ENCODE measurements at regions not wholly inside any gene's neighbourhood (a gene's known extent, or its start where the extent isn't known, plus 50 kb on each side); places are given as distances from the start of the nearest gene placed in this dataset.

DNA sequence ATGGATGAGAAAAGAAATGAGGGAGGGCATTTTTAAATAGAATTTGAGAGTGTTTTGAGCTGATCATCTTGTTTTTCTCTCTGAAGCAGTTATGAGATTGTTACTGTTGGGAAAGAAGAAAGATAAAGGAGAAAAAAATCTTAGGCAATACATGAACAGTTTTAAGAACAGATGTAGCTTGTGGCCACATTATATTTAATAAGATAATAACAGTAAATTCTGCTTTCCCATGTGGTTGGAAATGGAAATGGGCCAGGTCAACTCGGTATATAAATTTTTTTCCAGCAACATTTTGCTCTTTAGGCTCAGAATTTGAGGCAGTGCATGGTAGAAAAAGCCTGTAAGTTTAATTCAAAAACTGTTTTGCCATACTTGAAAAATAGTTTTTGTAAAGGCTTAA lies 118.7 kb downstream of the POSTN start:
- TF ChIP-seq, protein P1, sequence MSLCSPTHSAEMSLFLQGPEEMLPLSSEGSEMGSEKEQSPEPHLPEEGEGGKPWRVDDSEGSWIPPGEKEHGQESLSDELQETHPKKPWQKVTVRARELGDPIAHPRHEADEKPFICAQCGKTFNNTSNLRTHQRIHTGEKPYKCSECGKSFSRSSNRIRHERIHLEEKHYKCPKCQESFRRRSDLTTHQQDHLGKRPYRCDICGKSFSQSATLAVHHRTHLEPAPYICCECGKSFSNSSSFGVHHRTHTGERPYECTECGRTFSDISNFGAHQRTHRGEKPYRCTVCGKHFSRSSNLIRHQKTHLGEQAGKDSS (CRISPR knock-in tag; IDR thresholded peaks at IDR 0.05; ENCODE audit: borderline replicate concordance, low read depth): no peak
- TF ChIP-seq, protein P2, sequence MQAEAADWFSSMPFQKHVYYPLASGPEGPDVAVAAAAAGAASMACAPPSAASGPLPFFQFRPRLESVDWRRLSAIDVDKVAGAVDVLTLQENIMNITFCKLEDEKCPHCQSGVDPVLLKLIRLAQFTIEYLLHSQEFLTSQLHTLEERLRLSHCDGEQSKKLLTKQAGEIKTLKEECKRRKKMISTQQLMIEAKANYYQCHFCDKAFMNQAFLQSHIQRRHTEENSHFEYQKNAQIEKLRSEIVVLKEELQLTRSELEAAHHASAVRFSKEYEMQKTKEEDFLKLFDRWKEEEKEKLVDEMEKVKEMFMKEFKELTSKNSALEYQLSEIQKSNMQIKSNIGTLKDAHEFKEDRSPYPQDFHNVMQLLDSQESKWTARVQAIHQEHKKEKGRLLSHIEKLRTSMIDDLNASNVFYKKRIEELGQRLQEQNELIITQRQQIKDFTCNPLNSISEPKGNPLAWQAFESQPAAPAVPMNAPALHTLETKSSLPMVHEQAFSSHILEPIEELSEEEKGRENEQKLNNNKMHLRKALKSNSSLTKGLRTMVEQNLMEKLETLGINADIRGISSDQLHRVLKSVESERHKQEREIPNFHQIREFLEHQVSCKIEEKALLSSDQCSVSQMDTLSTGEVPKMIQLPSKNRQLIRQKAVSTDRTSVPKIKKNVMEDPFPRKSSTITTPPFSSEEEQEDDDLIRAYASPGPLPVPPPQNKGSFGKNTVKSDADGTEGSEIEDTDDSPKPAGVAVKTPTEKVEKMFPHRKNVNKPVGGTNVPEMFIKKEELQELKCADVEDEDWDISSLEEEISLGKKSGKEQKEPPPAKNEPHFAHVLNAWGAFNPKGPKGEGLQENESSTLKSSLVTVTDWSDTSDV (CRISPR knock-in tag; IDR thresholded peaks at IDR 0.05): no peak
- TF ChIP-seq ZNF207 (IDR thresholded peaks at IDR 0.05; ENCODE audit: borderline replicate concordance): no peak
- no peak for TF ChIP-seq TCF12 (IDR thresholded peaks at IDR 0.05)
- TF ChIP-seq TCF12 (CRISPR knock-in tag; IDR thresholded peaks at IDR 0.05): no peak
- TF ChIP-seq RFX1 (IDR thresholded peaks at IDR 0.05): no peak
- no peak for TF ChIP-seq TAF15 (IDR thresholded peaks at IDR 0.05; ENCODE audit: low read depth, low read length, poor library complexity, severe bottlenecking)
- no peak for TF ChIP-seq RNF2 (conservative IDR thresholded peaks at IDR 0.05; ENCODE audit: low read depth)
- TF ChIP-seq, protein P3, sequence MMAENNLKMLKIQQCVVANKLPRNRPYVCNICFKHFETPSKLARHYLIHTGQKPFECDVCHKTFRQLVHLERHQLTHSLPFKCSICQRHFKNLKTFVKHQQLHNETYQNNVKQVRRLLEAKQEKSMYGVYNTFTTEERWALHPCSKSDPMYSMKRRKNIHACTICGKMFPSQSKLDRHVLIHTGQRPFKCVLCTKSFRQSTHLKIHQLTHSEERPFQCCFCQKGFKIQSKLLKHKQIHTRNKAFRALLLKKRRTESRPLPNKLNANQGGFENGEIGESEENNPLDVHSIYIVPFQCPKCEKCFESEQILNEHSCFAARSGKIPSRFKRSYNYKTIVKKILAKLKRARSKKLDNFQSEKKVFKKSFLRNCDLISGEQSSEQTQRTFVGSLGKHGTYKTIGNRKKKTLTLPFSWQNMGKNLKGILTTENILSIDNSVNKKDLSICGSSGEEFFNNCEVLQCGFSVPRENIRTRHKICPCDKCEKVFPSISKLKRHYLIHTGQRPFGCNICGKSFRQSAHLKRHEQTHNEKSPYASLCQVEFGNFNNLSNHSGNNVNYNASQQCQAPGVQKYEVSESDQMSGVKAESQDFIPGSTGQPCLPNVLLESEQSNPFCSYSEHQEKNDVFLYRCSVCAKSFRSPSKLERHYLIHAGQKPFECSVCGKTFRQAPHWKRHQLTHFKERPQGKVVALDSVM (CRISPR knock-in tag; IDR thresholded peaks at IDR 0.05): no peak
- no peak for TF ChIP-seq GZF1 (CRISPR knock-in tag; IDR thresholded peaks at IDR 0.05)
- TF ChIP-seq, protein P4, sequence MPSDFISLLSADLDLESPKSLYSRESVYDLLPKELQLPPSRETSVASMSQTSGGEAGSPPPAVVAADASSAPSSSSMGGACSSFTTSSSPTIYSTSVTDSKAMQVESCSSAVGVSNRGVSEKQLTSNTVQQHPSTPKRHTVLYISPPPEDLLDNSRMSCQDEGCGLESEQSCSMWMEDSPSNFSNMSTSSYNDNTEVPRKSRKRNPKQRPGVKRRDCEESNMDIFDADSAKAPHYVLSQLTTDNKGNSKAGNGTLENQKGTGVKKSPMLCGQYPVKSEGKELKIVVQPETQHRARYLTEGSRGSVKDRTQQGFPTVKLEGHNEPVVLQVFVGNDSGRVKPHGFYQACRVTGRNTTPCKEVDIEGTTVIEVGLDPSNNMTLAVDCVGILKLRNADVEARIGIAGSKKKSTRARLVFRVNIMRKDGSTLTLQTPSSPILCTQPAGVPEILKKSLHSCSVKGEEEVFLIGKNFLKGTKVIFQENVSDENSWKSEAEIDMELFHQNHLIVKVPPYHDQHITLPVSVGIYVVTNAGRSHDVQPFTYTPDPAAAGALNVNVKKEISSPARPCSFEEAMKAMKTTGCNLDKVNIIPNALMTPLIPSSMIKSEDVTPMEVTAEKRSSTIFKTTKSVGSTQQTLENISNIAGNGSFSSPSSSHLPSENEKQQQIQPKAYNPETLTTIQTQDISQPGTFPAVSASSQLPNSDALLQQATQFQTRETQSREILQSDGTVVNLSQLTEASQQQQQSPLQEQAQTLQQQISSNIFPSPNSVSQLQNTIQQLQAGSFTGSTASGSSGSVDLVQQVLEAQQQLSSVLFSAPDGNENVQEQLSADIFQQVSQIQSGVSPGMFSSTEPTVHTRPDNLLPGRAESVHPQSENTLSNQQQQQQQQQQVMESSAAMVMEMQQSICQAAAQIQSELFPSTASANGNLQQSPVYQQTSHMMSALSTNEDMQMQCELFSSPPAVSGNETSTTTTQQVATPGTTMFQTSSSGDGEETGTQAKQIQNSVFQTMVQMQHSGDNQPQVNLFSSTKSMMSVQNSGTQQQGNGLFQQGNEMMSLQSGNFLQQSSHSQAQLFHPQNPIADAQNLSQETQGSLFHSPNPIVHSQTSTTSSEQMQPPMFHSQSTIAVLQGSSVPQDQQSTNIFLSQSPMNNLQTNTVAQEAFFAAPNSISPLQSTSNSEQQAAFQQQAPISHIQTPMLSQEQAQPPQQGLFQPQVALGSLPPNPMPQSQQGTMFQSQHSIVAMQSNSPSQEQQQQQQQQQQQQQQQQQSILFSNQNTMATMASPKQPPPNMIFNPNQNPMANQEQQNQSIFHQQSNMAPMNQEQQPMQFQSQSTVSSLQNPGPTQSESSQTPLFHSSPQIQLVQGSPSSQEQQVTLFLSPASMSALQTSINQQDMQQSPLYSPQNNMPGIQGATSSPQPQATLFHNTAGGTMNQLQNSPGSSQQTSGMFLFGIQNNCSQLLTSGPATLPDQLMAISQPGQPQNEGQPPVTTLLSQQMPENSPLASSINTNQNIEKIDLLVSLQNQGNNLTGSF (CRISPR knock-in tag; IDR thresholded peaks at IDR 0.05): no peak
- TF ChIP-seq HMGA1 (CRISPR knock-in tag; conservative IDR thresholded peaks at IDR 0.05): no peak
- no peak for TF ChIP-seq TMF1 (CRISPR knock-in tag; IDR thresholded peaks at IDR 0.05; ENCODE audit: low read depth)
- no peak for TF ChIP-seq ZNF577 (CRISPR knock-in tag; IDR thresholded peaks at IDR 0.05; ENCODE audit: borderline replicate concordance, low read depth)
- H2AFZ ChIP-seq (ENCODE audit: low read length): no peak overlapping the region
- no peaks in the 10 kb centered on the region for H3K36me3 ChIP-seq (replicated peaks in 1 of 2; ENCODE audit: control insufficient read depth in 1 of 2, insufficient read depth in 2 of 2, low read length in 2 of 2)
- ChIA-PET CTCF (ENCODE audit: low intra/inter-chr PET ratio, low total read pairs) (no interaction called here), POLR2A (no interaction called here)
- no peak for FAIRE-seq
- no peak overlapping the region for H3K9ac ChIP-seq (ENCODE audit: insufficient read depth, low read depth, low read length)
- no peak for ATAC-seq
- intact Hi-C loops (cut with micrococcal nuclease; ENCODE audit: unreplicated experiment): no loop called here
- no peaks in the 10 kb centered on the region for H3K9me3 ChIP-seq (ENCODE audit: low read length)
- no peak overlapping the region for H3K4me2 ChIP-seq (ENCODE audit: low read depth, low read length)
- H3K79me2 ChIP-seq (ENCODE audit: insufficient read depth, low read length): no peaks in the 10 kb centered on the region
- no peaks in the 10 kb centered on the region for H3K27me3 ChIP-seq (ENCODE audit: control insufficient read depth in 1 of 2, insufficient read depth in 2 of 2, low read length in 2 of 2)
- H3K4me1 ChIP-seq (ENCODE audit: insufficient read depth, low read length): no peaks in the 10 kb centered on the region
- no TSS peak for BruUV-seq (replicated peaks)
- in situ Hi-C loops (cut with HindIII; ENCODE audit: extremely low pct_ligation_motif_present, low pct_unique_long_range_greater_than_20kb): no loop called here
- no peak overlapping the region for H3K27ac ChIP-seq (ENCODE audit: extremely low read length, insufficient read depth, low read length)
- 4% methylated on average over 1 of the region's 1 CpG for WGBS (ENCODE audit: low lambda C conversion rate)
- H3K4me3 ChIP-seq (replicated peaks in 1 of 3; ENCODE audit: insufficient read depth in 1 of 3, low read depth in 2 of 3, low read length in 3 of 3): no peak overlapping the region
- DNase-seq (ENCODE audit: low spot score): no peak
- no peaks in the 10 kb centered on the region for H4K20me1 ChIP-seq (ENCODE audit: insufficient read depth, low read length)

Measured in HepG2 (cell line).